Activated naive CD4-positive, alpha-beta T cell treated with anti-CD3 and anti-CD28 coated beads, Interleukin-2, amount 50 U/mL, for 16 hours (primary cell): ENCODE measurements at regions not wholly inside any gene's neighbourhood (a gene's known extent, or its start where the extent isn't known, plus 50 kb on each side); places are given as distances from the start of the nearest gene placed in this dataset.
"Not testable (repeated sequence)": the region's sequence is repeated elsewhere in the genome, so short reads cannot be mapped to it uniquely, and the experiment has no call there.

Source experiments
- DNase-seq: peaks from one replicate; pipeline ENCODE4 v3.0.0-alpha.2; 2020

- no peak for DNase-seq
Observed at GRCh38 chr4:112708772-112709171, 71.8 kb downstream of the LARP7 start.

GRCh38 chr4:112714922-112715901 lies 78.3 kb downstream of the LARP7 start:
- no peak for DNase-seq

GRCh38 chr4:112717856-112718255 lies 80.9 kb downstream of the LARP7 start:
- no peak for DNase-seq

- no peak for DNase-seq
Observed at GRCh38 chr4:112721627-112722026, 84.7 kb downstream of the LARP7 start.

GRCh38 chr4:112726041-112726440 lies 89.1 kb downstream of the LARP7 start:
- no peak for DNase-seq

GRCh38 chr4:112727728-112728127 lies 90.8 kb downstream of the LARP7 start:
- not testable (repeated sequence) for DNase-seq

GRCh38 chr4:112731715-112732114 lies 94.8 kb downstream of the LARP7 start:
- no peak for DNase-seq

- no peak for DNase-seq
Observed at GRCh38 chr4:112732142-112732541, 95.2 kb downstream of the LARP7 start.

GRCh38 chr4:112735474-112735951 lies 98.6 kb downstream of the LARP7 start:
- no peak for DNase-seq

GRCh38 chr4:112736718-112737135 lies 99.8 kb downstream of the LARP7 start:
- DNase-seq: no peak

- no peak for DNase-seq
Observed at GRCh38 chr4:112739442-112739841, 102.5 kb downstream of the LARP7 start.

- DNase-seq: no peak
Observed at GRCh38 chr4:112747036-112747435, 110.1 kb downstream of the LARP7 start.

- DNase-seq: no peak
Observed at GRCh38 chr4:112748352-112748878, 111.5 kb downstream of the LARP7 start.

- DNase-seq: not testable (repeated sequence)
Observed at GRCh38 chr4:112750749-112751148, 113.8 kb downstream of the LARP7 start.

- DNase-seq: no peak
Observed at GRCh38 chr4:112751447-112751846, 114.5 kb downstream of the LARP7 start.

- no peak for DNase-seq
Observed at GRCh38 chr4:112752061-112752460, 115.1 kb downstream of the LARP7 start.

- no peak for DNase-seq
Observed at GRCh38 chr4:112752510-112752909, 115.6 kb downstream of the LARP7 start.

- no peak for DNase-seq
Observed at GRCh38 chr4:112753333-112753732, 116.4 kb downstream of the LARP7 start.

- DNase-seq: no peak
Observed at GRCh38 chr4:112759313-112759712, 122.4 kb downstream of the LARP7 start.

- no peak for DNase-seq
Observed at GRCh38 chr4:112765317-112765974, 128.5 kb downstream of the LARP7 start.

GRCh38 chr4:112766422-112766821 lies 129.5 kb downstream of the LARP7 start:
- no peak for DNase-seq

GRCh38 chr4:112767386-112767785 lies 130.4 kb downstream of the LARP7 start:
- no peak for DNase-seq

- DNase-seq: no peak
Observed at GRCh38 chr4:112770114-112770513, 133.2 kb downstream of the LARP7 start.

GRCh38 chr4:112775801-112776200 lies 138.9 kb downstream of the LARP7 start:
- DNase-seq: no peak
